ENCODE measurements at regions not wholly inside any gene's neighbourhood (a gene's known extent, or its start where the extent isn't known, plus 50 kb on each side); places are given as distances from the start of the nearest gene placed in this dataset.
"Not testable (repeated sequence)": the region's sequence is repeated elsewhere in the genome, so short reads cannot be mapped to it uniquely, and the experiment has no call there.

DNA sequence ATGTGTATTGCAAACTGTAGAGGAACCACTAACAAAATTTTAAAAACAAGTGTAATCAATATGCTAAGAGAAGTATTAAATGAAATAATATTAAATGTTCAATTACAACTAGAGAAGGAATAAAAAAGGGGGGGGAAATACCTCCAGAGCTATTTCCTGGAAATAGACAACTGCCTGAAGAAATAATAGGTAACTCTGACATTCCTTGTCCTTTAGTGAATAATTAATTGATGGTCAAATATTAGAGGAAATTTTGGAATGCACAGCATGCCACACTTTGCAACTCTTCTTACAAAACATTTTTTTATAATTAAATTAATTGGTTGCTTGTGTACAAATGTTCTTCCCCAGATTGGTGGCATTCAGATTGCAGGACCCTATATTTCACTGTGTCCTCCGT is 342.6 kb upstream of the COL8A1 start:
- no peak for DNase-seq

DNA sequence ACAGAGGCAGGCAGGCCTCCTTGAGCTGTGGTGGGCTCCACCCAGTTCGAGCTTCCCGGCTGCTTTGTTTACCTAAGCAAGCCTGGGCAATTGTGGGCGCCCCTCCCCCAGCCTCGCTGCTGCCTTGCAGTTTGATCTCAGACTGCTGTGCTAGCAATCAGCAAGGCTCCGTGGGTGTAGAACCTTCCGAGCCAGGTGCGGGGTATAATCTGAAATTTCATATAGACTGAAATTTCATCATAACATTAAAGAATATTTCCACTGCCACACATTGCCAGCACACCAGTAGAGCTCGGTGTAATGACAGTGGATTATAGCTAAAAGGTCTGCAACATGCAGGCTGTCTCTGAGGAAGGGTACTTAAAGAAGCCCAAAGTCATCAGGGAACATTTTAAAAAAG is 344.3 kb upstream of the COL8A1 start:
- not testable (repeated sequence) for DNase-seq

DNA sequence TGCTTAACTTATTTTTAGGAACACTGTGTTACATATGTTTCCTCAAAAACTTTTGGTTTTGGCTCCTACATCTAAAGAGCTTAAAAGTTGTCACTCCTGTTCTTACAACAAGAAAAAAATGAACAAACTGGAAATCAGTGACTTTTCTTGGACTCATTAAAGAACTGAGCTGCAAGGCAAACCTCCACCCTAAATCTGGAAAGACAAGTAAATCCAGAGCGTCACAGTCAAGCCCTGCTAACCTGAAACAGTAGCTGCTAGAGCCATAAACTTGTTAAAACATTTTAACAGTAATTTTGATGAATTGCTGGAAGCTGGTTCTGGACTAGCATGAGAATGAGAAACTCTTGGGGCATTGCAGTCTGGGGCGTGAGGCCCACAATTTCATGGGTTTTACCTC is 350.5 kb upstream of the COL8A1 start:
- DNase-seq: no peak

DNA sequence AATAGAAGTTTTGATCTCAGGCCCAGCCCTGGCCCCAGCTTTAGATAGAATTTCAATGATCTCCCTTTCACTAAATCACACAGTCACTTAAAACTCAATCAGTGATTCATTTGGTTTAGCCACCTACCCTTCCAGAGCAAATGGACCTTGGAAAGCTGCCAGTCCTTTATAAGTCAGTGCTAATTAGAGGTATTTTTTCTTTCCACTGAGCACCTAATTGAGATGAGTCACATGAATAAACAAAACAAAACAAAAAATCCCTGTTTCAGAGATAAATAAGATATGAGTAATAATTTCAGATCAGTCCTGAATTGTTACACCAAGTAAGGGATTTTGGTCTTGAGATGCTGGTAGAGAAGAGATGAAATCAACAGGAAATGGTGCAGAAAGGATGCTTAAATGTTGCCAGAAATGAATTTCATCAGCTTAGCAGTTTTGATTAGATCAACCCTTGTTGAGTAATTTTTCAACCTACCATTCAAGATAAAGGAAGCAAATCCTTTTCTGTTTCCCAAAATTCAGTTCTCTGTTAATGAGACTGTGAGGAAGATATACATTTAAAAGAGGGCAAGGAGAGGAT is 352.0 kb upstream of the COL8A1 start:
- DNase-seq: no peak

DNA sequence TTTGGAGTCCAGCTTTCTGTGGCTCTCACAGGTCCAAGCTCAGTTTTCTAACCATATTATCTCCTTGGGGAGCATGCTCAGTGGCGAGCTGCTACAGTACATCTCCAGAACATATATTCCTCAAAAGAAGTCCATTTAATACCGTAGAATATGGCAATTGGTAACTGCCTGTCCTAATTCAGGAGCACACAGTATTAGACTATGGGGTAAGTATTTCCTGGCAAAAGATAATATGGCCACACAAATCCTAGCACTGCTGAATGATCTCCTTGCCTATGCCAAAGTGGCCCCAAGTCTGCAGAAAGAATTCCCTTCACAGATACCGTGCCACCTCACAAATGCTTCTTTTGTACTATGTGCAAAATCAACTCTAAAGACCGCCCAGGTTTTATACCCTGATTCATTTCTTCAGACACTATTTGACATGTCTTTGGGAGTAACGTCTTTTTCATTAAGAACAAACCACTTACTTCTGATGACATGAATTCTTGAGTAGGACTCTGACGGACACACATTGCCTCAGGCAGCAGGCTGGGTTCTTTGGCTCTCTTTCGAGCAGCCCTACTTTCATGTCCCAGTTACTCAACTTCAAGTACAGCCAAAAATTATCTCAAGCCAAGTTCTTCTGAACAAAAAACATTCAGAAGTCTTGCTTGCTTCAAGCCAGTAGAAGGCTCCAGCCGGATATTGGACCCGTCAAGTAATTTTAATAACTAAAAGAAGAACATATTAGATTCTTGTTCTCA is 368.3 kb upstream of the DCBLD2 start:
- no peak for DNase-seq

DNA sequence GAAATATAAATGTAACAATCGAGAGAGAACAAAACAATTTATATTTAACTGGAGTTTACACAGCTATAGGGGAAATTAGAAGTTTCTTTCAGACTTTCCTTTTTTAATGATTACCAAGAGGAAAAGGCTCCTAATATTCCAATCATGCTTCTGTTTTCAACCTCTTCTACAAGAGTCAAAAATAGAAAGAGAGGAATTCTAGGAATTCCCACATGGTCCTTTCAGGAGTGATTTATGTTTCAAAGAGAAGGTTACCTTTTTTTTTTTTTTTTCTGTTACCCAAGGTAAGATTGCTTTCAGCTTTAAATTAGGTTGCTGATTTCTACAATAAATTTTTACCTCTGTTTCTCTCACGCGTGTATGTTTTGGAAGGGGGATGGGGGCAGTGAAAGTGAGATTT is 355.3 kb upstream of the DCBLD2 start:
- no peak for DNase-seq

DNA sequence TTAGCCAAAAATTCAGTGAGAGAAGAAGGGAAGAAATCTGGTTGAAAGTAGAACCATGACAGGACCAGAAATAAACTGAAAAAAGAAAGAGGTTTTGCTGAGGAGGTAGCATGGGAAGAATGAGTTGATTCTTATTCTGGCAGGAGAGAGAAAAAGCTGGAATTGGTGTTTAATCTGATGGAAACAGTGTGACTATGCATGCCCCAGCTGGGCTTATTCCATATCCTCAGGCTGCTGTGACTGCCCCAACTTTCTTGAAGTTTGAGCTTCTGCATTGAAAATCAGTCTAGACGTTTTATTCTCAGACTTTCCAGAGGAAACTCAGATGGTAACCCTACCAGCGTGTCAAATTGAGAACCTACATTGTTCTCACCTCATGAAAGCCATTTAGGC is 352.5 kb upstream of the DCBLD2 start:
- DNase-seq: no peak

DNA sequence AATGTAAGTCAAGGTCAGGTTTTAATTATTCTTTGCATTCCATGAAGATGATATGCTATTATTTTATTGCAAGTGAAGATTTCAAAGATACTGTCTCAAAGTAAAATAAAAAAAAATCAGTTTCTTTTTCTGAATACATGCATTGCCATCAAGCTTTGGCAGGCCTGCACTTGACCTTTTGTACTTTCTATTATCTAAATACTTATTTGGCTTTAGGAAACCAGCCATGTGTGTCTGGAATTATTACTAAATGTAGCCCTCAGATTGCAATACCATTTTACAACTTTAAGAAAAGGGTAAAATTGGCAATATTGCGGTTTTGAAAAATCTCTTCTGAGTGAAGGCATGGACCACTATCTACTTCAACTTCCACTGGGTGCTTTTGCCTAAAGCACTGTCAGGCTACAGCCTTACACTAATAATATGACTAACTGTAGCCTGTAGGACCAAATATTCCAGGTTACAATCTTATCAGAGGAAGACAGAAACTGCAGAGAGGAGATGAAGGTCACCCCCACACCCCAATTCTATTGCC is 349.4 kb upstream of the DCBLD2 start:
- no peak for DNase-seq

DNA sequence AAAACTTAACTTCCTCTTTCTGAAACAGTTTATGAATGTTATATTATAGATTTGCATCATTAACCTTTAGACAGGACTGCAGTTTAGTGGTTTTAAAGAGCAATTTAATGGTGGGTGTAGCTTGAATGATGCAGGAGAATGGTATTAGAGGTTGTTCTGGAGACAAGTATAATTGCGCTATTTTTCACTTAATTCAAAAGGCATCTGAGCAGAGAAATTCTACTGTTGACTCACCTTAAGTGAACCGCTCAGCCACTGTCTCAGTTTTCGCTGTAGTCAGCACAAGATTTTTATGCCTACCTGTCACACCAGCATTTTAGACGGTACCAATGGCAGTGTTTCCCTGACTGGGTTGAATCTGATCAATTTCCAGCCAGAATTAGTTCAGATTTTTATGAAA is 348.8 kb upstream of the DCBLD2 start:
- DNase-seq: no peak

DNA sequence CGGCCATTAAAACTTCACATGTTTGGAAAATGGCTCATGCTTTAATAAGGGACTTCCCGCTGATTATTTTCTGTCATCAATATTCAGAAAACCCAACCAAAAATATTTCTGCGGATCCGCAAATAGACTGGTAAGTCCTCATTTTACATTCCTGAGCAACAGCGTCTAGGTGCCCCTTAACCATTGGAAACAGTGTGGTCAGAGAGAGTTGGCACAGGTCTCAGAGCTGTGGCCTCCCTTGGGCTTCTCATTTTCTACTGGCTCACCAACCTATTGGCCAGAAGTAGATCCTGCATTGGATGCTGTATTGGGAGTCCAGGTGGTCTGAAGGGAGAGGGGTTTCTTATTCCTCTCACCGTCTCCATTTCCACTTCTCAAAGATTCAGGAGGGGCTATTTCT is 348.1 kb upstream of the DCBLD2 start:
- DNase-seq: no peak

DNA sequence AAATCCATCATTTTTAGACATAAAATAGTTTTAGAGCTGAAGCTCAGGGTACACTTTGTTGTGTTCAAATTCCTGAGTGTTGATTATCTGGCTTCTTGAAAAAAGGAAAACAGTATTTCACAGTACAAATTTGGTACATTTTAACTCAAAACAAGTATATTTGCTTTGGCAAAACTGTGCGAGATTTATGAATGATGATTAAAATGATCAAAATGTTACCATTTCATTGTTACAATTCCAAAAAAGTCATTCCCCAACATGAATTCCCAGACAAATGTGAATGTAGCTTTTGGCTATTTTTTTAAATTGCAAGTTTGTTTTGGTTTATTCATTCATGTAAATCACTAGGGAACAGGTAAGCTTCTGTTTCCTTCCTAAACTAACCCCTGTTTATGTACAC is 347.4 kb upstream of the DCBLD2 start:
- no peak for DNase-seq

DNA sequence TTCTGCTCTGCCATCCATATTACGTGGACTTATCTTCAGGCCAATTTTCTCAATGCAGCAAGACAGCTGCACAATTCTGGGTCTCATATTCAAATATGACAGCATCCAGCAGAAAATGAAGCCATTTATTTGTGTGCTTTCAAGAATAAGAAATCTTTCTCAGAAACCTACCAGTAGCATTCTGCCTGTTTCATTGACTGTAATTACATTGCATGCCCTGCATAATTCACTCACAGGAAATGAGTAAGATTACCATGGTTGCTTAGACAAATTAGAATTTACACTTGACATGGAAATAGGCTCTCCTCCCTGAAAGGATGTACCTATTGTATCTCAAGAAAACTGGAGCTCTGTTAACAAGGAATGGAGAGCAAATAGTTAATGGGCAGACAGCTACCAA is 346.6 kb upstream of the DCBLD2 start:
- no peak for DNase-seq

DNA sequence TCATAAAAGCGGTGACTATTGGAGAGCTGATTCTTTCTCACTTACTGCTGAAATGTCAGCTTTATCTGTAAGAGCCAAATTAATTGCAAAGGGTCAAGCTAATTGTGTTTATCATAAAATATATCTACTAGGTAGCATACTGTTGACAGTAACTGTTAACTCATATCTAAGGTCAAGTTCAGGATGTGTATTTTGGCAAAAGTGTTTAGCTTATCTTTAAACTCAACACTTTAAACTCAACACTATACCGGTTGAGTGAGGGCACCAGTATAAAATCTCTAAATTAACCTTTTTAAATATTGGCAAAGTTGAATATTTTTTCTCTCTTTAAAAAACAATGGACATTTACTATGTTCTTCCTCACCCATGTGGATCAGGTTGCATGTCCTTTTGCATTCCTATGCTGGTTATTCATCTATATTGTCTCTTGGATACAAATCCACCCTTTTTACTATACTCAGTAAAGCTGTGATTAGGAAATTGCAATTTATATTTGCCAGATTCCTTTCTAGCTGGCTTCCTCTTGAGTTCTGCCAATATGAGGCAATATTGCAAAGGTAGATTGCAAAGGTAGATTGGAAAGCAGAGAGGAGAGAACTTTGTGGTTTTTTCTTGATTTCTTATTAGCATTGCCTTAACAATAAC is 344.6 kb upstream of the DCBLD2 start:
- DNase-seq: no peak

DNA sequence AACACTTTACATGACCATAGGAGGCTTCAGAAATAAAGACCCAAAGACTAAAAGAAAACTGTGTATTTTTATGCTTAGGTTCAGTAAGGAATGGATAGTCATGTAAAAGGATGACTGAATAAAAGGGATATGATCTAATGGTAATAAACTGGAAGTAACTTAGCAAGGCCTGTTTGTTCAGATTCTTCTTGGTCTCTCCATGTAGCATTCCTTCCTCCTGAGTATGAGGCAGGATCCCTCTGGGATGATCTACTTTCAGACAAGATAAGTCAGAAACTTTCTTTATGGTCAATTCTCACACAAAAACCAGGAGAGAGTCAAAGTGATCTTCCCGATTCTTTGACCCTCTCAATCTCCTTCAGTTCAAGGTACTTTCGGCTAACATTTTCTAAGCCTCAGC is 340.8 kb upstream of the DCBLD2 start:
- no peak for DNase-seq

DNA sequence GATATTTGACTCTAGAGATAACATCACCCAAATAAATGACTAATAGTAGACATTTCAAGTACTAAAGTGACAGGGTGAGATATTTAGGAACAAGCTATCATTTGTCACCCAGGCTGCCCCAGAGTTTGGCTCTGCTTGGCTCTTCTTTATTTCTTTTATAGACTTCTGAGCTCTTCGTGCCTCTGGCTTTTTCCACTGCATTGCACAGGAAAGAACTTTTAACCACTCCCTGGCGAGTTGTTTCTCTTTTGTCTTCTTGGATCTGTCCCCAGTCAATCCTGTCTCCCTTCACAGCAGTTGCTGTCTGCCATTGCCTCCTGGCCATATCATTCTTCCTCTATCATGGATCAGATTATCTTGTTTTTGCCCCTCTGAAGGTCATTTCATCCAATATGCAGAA is 339.2 kb upstream of the DCBLD2 start:
- no peak for DNase-seq

DNA sequence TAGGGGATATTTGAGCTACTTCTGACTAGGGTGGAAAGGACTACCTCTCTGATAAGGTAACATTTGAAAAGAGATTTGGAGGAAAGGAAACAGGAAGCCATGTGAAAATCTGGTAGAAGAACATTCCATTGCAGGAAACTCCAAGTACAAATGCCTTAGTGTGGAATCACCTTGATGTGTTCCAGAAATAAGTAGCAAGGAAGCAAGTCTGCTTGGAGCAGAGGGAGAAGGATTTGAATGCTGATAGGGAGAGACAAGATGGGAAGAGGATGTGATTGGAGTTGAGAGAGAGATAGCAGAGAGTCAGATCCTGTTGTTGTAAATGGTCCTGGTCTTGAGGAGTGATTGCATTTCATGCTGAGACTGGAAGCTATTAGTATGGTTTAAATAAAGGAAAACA is 335.1 kb upstream of the DCBLD2 start:
- DNase-seq: no peak

DNA sequence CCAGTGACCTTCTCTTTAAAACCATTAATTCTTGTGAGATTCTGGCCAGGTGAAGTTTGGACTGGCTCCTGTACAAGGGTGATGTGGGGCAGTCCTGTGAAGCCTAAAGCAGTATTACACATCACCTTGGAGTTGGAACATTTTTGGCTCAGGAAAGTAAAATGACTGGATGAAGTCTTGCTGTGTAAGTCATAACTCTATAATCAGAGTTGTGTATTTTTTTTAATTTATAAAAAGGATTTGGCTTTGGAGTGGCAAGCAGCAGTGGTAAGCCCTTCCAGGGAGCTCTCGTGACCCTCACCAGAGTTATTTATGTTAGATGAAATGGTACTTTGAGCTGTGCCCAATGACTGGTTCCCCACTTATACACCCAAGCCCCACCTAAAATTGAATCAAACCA is 331.2 kb upstream of the DCBLD2 start:
- no peak for DNase-seq

DNA sequence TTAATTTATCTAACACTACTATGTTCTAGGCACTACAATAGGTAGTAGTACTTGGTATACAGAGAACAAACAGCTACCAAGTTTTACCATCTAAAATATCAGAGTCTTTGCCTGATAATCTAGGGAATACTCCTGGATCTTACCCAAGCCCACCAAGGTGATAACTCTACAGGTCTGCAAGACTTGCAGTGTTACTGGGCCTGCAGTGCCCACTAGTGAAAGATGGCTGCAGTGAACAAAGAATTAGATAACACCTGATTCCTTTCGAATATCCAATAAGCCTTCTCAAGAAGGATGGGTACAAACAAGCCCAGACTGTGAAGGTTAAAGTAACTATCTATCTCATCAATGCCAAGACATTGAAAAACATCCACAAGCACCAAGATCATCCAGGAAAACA is 317.0 kb upstream of the DCBLD2 start:
- no peak for DNase-seq

DNA sequence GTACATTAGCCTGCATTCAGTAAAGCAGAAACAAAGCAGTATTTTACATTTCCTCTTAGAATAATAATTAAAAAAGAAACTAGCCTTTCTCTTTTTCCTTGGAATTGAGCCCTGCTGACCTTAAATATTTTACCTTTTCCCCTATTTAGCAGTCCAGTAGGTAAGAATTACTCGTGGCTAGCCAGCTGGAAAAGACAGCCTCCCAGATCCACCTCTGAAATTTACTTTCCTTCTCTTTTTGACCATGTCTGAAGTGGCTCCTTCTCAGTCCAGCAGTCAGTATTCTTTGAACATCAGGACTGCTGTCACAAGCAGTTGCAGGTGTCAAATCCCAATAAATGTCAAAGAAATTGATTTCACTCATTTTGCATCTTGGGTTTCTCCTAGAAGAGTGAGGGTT is 311.5 kb upstream of the DCBLD2 start:
- DNase-seq: no peak

DNA sequence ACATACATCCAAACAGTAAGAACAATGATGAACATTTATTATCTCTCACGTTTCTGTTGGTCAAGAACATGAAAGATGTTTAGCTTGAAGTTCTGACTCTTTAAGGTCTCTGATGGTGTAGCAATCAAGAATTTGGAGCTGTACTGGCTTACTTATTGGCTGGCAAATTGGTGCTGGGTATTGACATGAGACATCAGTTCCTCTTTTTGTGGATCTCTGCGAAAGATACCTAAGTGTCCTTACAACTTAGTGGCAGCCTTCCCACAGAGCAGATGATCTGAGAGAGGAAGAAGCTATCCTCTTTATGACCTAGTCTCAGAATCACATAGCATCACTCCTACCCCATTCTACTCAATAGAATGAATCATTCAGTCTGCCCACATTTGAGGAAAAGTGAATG is 309.8 kb upstream of the DCBLD2 start:
- DNase-seq: no peak

DNA sequence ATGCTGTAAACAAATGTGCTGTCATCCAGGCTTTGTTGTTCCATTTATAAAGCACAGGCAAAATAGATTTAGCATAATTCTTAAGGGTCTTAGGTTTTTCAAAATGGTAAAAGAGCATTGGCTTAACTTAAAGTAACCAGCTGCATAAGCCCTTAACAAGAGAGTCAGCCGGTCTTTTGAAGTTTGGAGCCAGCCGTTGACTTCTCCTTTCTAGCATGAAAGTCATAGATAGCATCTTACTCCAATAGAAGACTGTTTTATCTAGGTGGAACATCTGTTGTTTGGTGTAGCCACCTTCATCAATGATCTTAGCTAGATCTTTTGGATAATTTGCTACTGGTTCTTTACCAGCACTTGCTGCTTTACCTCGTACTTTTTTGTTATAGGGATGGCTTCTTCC is 297.5 kb upstream of the DCBLD2 start:
- DNase-seq: no peak

DNA sequence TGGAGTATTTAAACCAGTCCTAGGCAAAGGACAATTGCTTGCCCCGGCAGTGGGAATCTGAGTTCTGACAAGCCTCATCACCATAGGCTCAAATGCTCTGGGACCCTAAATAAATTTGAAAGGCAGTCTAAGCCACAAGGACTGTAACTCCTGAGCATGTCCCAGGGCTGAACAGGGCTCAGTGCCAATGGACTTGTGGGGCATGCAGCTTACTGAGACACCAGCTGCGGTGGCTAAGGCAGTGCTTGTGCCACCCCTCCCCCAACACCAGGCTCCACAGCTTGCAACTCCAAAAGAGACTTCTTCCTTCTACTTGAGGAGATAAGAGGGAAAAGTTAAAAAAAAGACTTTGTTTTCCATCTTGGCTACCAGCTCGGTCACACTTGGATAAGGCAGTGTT is 289.7 kb upstream of the DCBLD2 start:
- DNase-seq: no peak

DNA sequence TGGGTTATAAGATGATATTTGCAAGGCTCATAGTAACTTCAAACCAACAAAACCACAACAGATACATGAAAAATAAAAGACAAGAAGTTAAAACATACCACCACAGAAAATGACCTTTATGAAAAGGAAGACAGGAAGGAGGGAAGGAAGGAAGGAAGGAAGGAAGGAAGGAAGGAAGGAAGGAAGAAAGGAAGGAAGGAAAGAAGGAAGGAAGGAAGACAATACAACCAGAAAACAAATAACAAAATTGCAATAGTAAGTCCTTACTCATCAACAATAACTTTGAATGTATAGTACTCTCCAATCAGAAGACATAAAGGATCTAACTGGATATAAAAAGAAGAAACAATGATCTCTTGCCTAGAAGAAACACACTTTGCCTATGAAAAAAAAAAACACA is 287.4 kb upstream of the DCBLD2 start:
- DNase-seq: no peak

DNA sequence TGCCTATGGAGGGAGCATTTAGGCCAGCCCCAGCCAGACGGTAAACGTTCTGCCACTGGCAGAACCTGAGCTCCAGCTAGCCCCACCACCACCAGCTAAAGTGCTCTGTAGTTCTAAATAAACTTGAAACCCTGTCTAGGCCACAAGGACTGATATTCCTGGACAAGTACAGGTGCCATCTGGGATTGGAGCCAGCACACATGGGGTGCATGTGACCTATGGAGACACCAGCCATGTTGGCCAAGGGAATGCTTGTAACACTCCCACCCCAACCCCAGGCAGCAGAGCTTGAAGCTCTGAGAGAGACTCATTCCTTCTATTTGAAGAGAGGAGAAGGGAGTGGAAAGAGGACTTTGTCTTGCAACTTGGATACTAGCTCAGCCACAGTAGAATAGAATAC is 284.5 kb upstream of the DCBLD2 start:
- no peak for DNase-seq

All from CD4-positive, alpha-beta T cell treated with Interleukin-15 for 1 hour (primary cell).